Mesodermal cell (in vitro differentiated cells): ENCODE measurements at regions not wholly inside any gene's neighbourhood (a gene's known extent, or its start where the extent isn't known, plus 50 kb on each side); places are given as distances from the start of the nearest gene placed in this dataset.

Experiments used
- H3K27ac ChIP-seq: 2 replicates; pipeline ENCODE4 v1.7.0; 2013; ENCODE audit warnings: mild to moderate bottlenecking, low read depth, low read length, moderate library complexity; ENCODE audit not compliant: severe bottlenecking
- H3K36me3 ChIP-seq: 2 replicates; pipeline ENCODE4 v1.7.1; 2013; ENCODE audit warnings: mild to moderate bottlenecking, low read length, moderate library complexity; ENCODE audit not compliant: control insufficient read depth, insufficient read depth
- H3K4me1 ChIP-seq: one replicate; pipeline ENCODE4 v1.7.1; 2013; ENCODE audit warnings: mild to moderate bottlenecking, low read length; ENCODE audit not compliant: insufficient read depth, control insufficient read depth, poor library complexity, severe bottlenecking
- H3K4me3 ChIP-seq: 2 replicates; pipeline ENCODE4 v1.7.0; 2013; ENCODE audit warnings: low read length, control low read depth, mild to moderate bottlenecking; ENCODE audit not compliant: insufficient read depth, poor library complexity, severe bottlenecking; ENCODE audit errors: extremely low read depth
- H3K9me3 ChIP-seq: 2 replicates; pipeline ENCODE4 v1.7.1; 2013; ENCODE audit warnings: mild to moderate bottlenecking, low read length, moderate library complexity; ENCODE audit not compliant: control insufficient read depth
- WGBS, 2 experiments: methylation state at CpG; one replicate each; pipeline ENCODE4 v1.1.5; 2013; ENCODE audit warnings: missing lambda C conversion rate in 2 of 2; ENCODE audit not compliant: insufficient coverage in 2 of 2; 5-methylcytosine and 5-hydroxymethylcytosine counted together

GRCh38 chr2:195515551-195515950 is 141.5 kb upstream of the SLC39A10 start:
- no peak overlapping the region for H3K27ac ChIP-seq
- WGBS, 2 experiments = 93 to 98% methylated on average over 13 to 23 of the region's 24 CpGs
- H3K4me1 ChIP-seq = peaks cover 2% of the 10 kb centered on the region
- no peaks in the 10 kb centered on the region for H3K9me3 ChIP-seq
- no peak overlapping the region for H3K4me3 ChIP-seq
- H3K36me3 ChIP-seq = no peaks in the 10 kb centered on the region

GRCh38 chr2:195514365-195514764 is 142.7 kb upstream of the SLC39A10 start:
- no peak overlapping the region for H3K27ac ChIP-seq
- no peak overlapping the region for H3K4me3 ChIP-seq
- no peaks in the 10 kb centered on the region for H3K4me1 ChIP-seq
- H3K9me3 ChIP-seq = no peaks in the 10 kb centered on the region
- no CpG with 5 or more reads among the region's 2 CpGs for WGBS, 2 experiments
- no peaks in the 10 kb centered on the region for H3K36me3 ChIP-seq

GRCh38 chr2:195513119-195513518 is 143.9 kb upstream of the SLC39A10 start:
- H3K4me1 ChIP-seq = no peaks in the 10 kb centered on the region
- no peak overlapping the region for H3K27ac ChIP-seq
- H3K9me3 ChIP-seq = no peaks in the 10 kb centered on the region
- H3K36me3 ChIP-seq = no peaks in the 10 kb centered on the region
- 74 to 77% methylated on average over 5 to 8 of the region's 9 CpGs for WGBS, 2 experiments
- no peak overlapping the region for H3K4me3 ChIP-seq

GRCh38 chr2:195509551-195509950 is 147.5 kb upstream of the SLC39A10 start:
- Histone ChIP-seq H3K36me3 (no peaks in the 10 kb centered on the region), H3K4me1 (no peaks in the 10 kb centered on the region), H3K9me3 (peaks cover 7% of the 10 kb centered on the region), H3K4me3 (no peak overlapping the region), H3K27ac (no peak overlapping the region)
- 89 to 92% methylated on average over 1 of the region's 1 CpG for WGBS, 2 experiments

GRCh38 chr2:195508139-195508455 is 148.9 kb upstream of the SLC39A10 start:
- H3K4me3 ChIP-seq = no peak overlapping the region
- no peak overlapping the region for H3K27ac ChIP-seq
- H3K4me1 ChIP-seq = no peaks in the 10 kb centered on the region
- peaks cover 7% of the 10 kb centered on the region for H3K9me3 ChIP-seq
- WGBS, 2 experiments = no CpG with 5 or more reads among the region's 1 CpG
- H3K36me3 ChIP-seq = no peaks in the 10 kb centered on the region

GRCh38 chr2:195507447-195508138 is 149.4 kb upstream of the SLC39A10 start:
- Histone ChIP-seq H3K36me3 (no peaks in the 10 kb centered on the region), H3K4me3 (no peak overlapping the region), H3K9me3 (peaks cover 7% of the 10 kb centered on the region), H3K4me1 (no peaks in the 10 kb centered on the region), H3K27ac (no peak overlapping the region)
- WGBS, 2 experiments = 80 to 100% methylated on average over 1 to 2 of the region's 3 CpGs

GRCh38 chr2:195505701-195506100 is 151.3 kb upstream of the SLC39A10 start:
- H3K36me3 ChIP-seq = no peaks in the 10 kb centered on the region
- no peak overlapping the region for H3K4me3 ChIP-seq
- 89% methylated on average over 1 of the region's 2 CpGs; no CpG with 5 or more reads in 1 of the 2 experiments for WGBS, 2 experiments
- H3K9me3 ChIP-seq = peaks cover 7% of the 10 kb centered on the region
- no peak overlapping the region for H3K27ac ChIP-seq
- no peaks in the 10 kb centered on the region for H3K4me1 ChIP-seq

GRCh38 chr2:195503208-195503607 is 153.8 kb upstream of the SLC39A10 start:
- WGBS, 2 experiments = 95 to 100% methylated on average over 3 to 4 of the region's 6 CpGs
- Histone ChIP-seq H3K4me1 (no peaks in the 10 kb centered on the region), H3K4me3 (no peak overlapping the region), H3K27ac (no peak overlapping the region), H3K36me3 (no peaks in the 10 kb centered on the region), H3K9me3 (peaks cover 7% of the 10 kb centered on the region)

GRCh38 chr2:195501746-195502145 is 155.3 kb upstream of the SLC39A10 start:
- H3K9me3 ChIP-seq = no peaks in the 10 kb centered on the region
- WGBS, 2 experiments = 90 to 100% methylated on average over 3 to 7 of the region's 7 CpGs

GRCh38 chr2:195500879-195501278 is 156.1 kb upstream of the SLC39A10 start:
- H3K4me3 ChIP-seq = no peak overlapping the region
- no peaks in the 10 kb centered on the region for H3K36me3 ChIP-seq
- no peak overlapping the region for H3K27ac ChIP-seq
- H3K9me3 ChIP-seq = no peaks in the 10 kb centered on the region
- no peaks in the 10 kb centered on the region for H3K4me1 ChIP-seq
- 100% methylated on average over 1 of the region's 2 CpGs for WGBS, 2 experiments

More at GRCh38 chr2:195501746-195502145, 155.3 kb upstream of the SLC39A10 start:
- Histone ChIP-seq H3K36me3 (no peaks in the 10 kb centered on the region), H3K27ac (no peak overlapping the region), H3K4me3 (no peak overlapping the region), H3K4me1 (no peaks in the 10 kb centered on the region)

GRCh38 chr2:195498839-195499490 is 158.1 kb upstream of the SLC39A10 start:
- Histone ChIP-seq H3K4me1 (no peaks in the 10 kb centered on the region), H3K27ac (no peak overlapping the region), H3K4me3 (no peak overlapping the region), H3K9me3 (no peaks in the 10 kb centered on the region), H3K36me3 (no peaks in the 10 kb centered on the region)
- no CpG with 5 or more reads among the region's 3 CpGs for WGBS, 2 experiments
